ENCODE measurements at regions not wholly inside any gene's neighbourhood (a gene's known extent, or its start where the extent isn't known, plus 50 kb on each side); places are given as distances from the start of the nearest gene placed in this dataset.

GRCh38 chr12:98149270-98149669 lies 366.1 kb upstream of the TMPO start:
- intact Hi-C loops (cut with micrococcal nuclease) (no loop called here), in situ Hi-C loops (cut with MboI) (no loop called here)
- DNase-seq (ENCODE audit: extremely low read depth in 1 of 4, low spot score in 3 of 4), result no peak
- Histone ChIP-seq H3K4me3 (no peak overlapping the region), H3K27ac (ENCODE audit: extremely low read depth, low read depth, low read length) (no peak overlapping the region), H3K4me2 (ENCODE audit: insufficient read depth, low read length) (no peak overlapping the region), H3K27me3 (ENCODE audit: control insufficient read depth in 2 of 2, insufficient read depth in 2 of 2, low read length in 2 of 2) (no peaks in the 10 kb centered on the region), H3K36me3 (ENCODE audit: control insufficient read depth, insufficient read depth, low read length) (no peaks in the 10 kb centered on the region), H3K9me3 (replicated peaks; ENCODE audit: control insufficient read depth, insufficient read depth, low read depth, low read length) (no peaks in the 10 kb centered on the region), H3K9me1 (ENCODE audit: control insufficient read depth, insufficient read depth, low read length) (no peaks in the 10 kb centered on the region), H4K20me1 (replicated peaks; ENCODE audit: control insufficient read depth, insufficient read depth, low read length) (no peaks in the 10 kb centered on the region), H2AFZ (ENCODE audit: low read depth, low read length) (no peak overlapping the region), H3K4me1 (replicated peaks in 1 of 2; ENCODE audit: control insufficient read depth in 2 of 2, insufficient read depth in 2 of 2, low read length in 2 of 2) (no peaks in the 10 kb centered on the region), H3K79me2 (ENCODE audit: control insufficient read depth, insufficient read depth, low read length) (no peaks in the 10 kb centered on the region), H3K9ac (ENCODE audit: insufficient read depth in 1 of 2, low read depth in 2 of 2, low read length in 2 of 2) (no peak overlapping the region)
- ATAC-seq, result no peak
- POLR2A ChIA-PET, result no interaction called here
- CTCF ChIA-PET (ENCODE audit: low intra/inter-chr PET ratio), result no interaction called here
- FAIRE-seq, result no peak
- BruUV-seq (replicated peaks), result no TSS peak
- TF ChIP-seq CEBPB (tag; IDR thresholded peaks at IDR 0.05) (no peak), PBX2 (CRISPR knock-in tag; IDR thresholded peaks at IDR 0.05; ENCODE audit: low read depth) (no peak), PBX2 (tag; conservative IDR thresholded peaks at IDR 0.05; ENCODE audit: low read depth) (no peak), CBX3 (IDR thresholded peaks at IDR 0.05; ENCODE audit: borderline replicate concordance in 1 of 2, low read length in 2 of 2) (no peak), PYGO2 (tag; IDR thresholded peaks at IDR 0.05) (no peak), ZNF449 (CRISPR knock-in tag; IDR thresholded peaks at IDR 0.05) (no peak), ZNF740 (CRISPR knock-in tag; IDR thresholded peaks at IDR 0.05) (no peak), ZNF740 (tag; IDR thresholded peaks at IDR 0.05) (no peak), ZNF143 (CRISPR knock-in tag; IDR thresholded peaks at IDR 0.05) (no peak), ZNF79 (CRISPR knock-in tag; IDR thresholded peaks at IDR 0.05; ENCODE audit: low read depth) (no peak), YY1 (IDR thresholded peaks at IDR 0.05; ENCODE audit: borderline replicate concordance in 1 of 3, control insufficient read depth in 1 of 3, extremely low read depth in 1 of 3, insufficient read depth in 3 of 3, insufficient read length in 1 of 3, insufficient replicate concordance in 2 of 3, low read depth in 1 of 3, low read length in 2 of 3) (no peak), CREB3 (tag; conservative IDR thresholded peaks at IDR 0.05; ENCODE audit: low read depth) (no peak), NCOA4 (IDR thresholded peaks at IDR 0.05; ENCODE audit: partially characterized antibody) (no peak), HNRNPH1 (optimal IDR thresholded peaks at IDR 0.05; ENCODE audit: low read depth, low read length) (no peak), ATF1 (CRISPR knock-in tag; IDR thresholded peaks at IDR 0.05) (no peak), ATF1 (tag; IDR thresholded peaks at IDR 0.05) (no peak)

Measured in K562 (cell line).